Kidney tubule cell (primary cell): ENCODE measurements at regions not wholly inside any gene's neighbourhood (a gene's known extent, or its start where the extent isn't known, plus 50 kb on each side); places are given as distances from the start of the nearest gene placed in this dataset.
A peak's percentile ranks its signal among the peaks of the same experiment; 100 is the strongest.
"Not testable (repeated sequence)": the region's sequence is repeated elsewhere in the genome, so short reads cannot be mapped to it uniquely, and the experiment has no call there.

Experiments used
- DNase-seq: peaks from one replicate; pipeline ENCODE4 v3.0.0-alpha.2; 2018; ENCODE audit warnings: low spot score

DNA sequence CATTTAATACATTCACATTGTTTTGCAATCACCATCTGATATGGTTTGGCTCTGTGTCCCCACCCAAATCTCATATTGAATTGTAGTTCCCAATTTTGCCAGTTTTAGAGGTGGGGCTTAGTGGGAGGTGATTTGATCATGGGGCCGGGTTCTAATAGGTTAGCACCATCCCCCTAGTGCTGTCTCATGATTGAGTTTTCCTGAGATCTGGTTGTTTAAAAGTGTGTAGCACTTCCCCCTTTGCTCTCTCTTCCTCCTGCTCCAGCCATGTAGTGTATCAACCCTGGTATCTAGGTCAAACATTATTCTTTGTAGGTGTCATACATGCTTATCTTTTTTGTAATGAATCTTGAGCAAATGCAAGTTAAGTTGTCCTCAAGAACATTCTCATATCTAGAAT is 83.3 kb upstream of the KIT start:
- no peak for DNase-seq

DNA sequence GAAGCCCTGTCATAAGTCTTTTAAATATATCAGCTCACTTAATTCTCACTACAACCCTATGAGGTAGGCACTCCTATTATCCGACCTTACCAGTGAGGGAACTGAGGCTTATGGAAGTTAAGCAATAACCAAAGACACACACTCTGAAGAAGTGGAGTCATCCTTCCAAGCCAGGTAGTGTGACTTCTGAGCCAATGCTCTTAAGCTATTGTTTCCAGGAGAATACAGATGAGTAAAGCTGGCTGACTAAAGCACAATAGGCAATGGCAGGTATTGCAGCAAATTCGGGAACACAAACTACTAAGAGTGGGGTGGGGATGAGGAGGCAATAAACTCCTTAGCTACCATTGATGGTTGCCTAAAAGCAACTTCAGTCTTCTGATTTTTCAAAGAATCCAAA is 81.8 kb upstream of the KIT start:
- DNase-seq: peak; percentile 30

DNA sequence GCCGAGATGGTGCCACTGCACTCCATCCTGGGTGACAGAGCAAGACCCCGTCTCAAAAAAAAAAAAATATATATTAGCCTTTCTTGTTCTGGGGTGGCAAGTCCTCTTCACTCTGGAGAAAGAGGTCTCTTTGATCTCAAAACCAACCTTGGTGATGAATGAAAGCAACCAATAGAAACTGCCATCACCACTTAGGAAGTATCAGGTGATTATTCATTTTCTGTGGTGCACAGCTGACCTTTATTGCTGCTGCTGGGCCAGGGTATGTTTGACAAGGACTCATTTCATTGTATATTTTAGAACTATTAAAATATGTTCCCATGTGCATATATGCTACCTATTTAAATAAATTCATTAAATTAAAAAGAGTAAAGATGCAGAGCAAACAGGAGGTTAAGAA is 76.0 kb upstream of the KIT start:
- no peak for DNase-seq

DNA sequence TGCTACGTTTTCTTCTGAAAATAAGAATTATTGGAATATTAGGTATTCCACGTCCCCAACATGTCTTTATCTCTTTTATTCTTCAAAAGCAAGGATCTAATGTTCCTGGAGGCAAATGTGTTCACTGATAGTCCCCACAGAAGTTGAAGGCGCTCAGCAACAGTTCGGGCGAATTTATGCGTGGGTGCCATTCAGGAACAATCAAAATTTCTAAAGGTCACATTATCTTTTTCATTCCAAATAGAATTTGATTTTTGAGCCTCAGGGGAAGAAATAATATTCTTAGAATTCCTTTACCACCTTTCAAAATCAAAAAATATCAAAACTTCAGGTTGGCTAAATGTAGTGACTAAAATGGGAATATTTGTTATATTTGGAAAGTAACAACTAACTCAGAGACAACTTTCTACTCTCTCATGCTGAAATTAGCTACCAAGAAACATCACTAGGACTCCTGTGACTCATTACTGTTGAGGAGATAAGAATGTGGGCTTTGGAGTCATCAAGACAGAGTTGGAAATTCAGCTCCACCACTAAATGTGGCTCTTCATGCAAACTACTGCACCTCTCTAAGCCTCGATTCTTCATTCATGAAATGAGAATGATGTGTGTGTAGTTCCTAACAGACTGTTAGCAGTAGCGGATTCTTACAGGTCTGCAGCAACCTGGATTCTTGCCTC is 72.3 kb upstream of the KIT start:
- no peak for DNase-seq

DNA sequence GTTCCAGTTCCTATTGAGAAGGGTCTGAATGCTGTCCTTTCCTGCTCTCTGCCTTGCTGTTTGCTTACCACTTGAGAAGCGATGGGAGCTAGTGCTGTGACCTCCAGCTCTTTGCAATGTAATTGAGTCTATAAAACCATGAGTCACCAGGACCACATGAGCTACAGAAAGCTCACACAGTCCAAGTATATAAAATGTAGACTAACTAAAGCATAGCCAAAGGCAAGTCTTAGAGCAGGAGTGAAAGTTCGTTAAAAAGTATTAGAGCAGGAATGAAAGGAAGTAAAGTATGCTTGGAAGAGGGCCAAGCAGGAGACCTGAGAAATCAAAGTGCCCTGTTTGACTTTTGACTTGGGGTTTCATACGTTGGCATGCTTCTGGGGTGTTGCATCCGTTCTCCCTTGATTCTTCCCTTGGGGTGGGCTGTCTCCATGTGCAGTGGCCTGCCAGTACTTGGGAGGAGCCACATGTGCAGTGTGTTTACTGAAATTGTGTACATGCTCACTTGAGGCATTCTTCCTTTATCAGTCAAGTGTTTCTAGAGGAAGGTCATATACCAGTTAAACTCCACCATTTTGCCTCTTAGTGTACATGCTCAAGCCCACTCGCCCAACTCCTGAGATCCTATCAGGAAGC is 71.3 kb upstream of the KIT start:
- DNase-seq: peak; percentile 33

DNA sequence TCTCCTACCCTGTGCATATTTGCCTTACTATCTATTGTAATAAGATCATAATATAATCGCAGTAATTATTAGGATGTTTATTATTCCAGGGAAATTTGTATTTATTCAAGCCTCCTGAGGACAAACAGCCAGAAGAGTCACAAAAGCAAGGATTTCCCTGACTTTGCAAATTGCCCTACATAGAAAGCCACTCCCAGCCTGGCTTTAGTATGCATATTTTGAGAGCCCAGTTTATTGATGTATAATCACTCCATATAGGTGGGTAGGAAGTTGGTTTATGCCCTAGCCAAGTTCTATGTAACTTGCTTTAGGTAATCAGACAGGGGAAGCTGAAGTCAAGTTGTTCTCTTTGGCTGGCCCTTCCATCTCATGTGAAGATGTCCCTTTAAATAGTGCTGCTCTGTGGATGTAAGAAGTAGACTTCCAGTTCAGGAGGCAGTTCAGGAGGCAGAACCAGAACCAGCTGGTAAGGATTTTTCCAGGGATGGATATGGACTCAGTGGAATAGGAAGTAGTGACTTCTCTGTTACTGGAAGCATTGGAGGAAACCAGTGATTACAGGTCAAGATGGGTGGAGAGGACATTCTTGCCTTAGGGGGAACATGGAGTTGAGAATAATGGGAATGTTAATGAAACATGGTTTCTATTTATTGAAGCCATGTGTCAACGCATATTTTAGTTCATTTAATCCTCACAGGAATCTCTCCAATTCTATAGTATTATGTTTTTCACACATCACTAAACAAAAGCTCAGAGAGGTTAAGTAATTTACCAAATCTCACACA is 70.5 kb upstream of the KIT start:
- no peak for DNase-seq

DNA sequence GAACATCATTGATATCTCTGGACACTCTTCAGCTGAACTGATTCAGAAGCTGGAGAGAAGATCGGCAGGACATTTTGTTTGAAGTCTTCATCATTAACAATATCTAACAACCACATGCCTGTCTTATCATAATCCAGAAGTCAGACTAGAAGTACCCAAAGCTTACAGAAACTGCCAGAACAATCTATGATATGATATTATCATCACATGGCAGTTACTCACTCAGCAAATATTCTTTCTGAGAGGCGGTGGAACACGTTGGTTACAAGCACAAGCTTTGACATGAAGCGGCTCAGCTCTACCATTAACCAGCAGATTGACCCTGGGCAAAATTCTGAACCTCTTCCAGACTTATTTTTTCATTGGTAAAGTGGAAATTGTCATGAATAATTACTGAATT is 69.4 kb upstream of the KIT start:
- DNase-seq: no peak

DNA sequence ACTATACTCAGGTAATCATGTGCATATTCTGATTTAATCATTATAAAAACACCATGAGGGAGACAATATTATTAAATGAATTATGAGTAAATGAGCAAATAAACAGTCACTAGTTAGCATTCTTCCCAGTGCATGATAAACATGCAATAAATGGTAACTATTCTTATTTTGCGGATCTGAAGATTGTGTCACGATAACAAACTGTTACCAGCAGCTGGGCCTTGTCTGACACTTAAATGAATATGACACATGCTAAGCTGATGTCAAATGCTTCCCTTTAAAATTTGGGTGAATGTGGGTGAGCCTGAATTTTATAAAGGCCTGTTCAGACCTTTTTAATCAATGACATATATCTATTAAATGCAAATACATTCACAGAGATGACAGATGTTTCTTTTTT is 68.2 kb upstream of the KIT start:
- no peak for DNase-seq

DNA sequence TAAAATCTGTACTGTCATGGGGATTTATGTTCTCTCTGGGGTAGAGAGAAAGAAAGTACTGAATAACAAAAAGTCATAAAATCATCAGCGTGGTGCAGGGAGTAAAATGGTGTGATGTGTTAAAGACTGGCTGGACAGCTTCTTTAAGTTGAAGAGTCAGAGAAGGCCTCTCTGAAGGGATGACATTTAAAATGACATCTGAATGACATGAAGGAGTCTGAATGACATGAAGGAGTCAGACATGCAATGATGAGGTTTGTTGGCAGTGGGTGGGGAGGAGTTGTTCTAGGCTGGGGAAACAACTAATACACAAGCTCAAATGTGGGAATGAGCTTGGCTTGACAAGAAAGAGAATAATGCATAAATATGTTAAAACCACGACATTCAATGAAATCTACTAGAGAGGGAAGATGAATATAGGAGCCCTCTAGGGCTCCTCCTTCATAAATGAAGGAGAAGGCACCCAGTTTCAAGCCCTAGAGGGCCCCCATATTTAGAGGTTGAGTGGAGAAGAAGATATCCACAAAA is 63.9 kb upstream of the KIT start:
- no peak for DNase-seq

DNA sequence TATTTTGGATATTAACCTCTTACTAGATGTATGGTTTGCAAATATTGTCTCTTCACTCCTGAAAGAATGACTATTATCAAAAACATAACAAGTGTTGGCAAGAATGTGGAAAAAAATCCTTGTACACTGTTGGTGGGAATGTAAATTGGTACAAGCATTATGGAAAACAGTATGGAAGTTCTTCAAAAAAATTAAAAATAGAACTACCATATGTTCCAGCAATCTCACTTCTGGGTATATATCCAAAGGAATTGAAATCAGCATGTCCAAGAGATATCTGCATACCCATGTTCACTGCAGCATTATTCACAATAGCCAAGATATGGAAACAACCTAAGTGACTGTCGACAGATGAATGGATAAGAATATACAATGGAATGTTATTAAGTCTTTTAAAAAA is 61.6 kb upstream of the KIT start:
- DNase-seq: no peak

DNA sequence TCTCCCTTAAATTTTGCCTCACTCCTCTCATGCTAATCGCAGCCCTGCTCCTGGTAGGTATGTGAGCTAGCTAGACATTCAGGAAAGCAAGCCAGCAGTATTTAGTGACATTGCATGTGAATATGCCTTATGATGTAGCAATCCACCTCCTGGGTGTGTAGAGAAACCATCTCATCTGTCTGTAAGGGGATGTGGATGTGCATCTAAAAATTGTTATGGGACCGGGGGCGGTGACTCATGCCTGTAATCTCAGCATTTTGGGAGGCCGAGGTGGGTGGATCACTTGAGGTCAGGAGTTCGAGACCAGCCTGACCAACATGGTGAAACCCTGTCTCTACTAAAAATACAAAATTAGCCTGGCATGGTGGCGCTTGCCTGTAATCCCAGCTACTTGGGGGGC is 60.1 kb upstream of the KIT start:
- DNase-seq: not testable (repeated sequence)

DNA sequence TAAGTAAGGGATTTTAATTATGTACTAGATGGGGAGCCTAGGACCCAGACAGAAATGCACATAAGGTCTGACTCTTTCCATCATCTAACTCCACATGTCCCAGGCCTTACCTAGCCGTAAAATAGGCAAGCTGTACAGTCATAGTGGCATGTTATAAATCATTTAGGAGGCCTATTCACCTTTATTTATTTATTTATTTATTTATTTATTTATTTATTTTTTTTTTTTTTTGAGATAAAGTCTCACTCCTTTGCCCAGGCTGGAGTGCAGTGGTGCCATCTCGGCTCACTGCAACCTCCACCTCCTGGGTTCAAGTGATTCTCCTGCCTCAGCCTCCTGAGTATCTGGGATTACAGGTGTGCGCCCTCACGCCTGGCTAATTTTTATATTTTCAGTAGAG is 55.6 kb upstream of the KIT start:
- not testable (repeated sequence) for DNase-seq

DNA sequence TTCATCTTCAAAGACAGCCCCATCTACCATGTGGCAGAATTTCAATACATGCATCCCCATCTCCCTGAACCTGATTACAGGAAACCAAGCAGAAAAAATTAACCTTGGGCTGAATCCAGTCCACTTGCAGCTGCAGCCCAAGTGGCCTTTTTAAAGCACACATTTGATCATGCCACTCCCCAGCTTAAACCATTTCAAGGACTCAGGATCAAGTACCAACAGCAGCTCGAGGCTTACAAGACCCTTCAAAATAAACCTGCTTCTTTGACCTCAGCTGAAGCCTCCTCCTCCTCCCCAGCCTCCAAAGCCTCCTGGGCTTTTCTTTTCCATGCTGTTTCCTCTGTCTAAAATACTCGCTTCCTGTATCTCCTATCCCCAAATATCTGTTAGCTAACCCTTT is 50.7 kb upstream of the KIT start:
- DNase-seq: no peak

DNA sequence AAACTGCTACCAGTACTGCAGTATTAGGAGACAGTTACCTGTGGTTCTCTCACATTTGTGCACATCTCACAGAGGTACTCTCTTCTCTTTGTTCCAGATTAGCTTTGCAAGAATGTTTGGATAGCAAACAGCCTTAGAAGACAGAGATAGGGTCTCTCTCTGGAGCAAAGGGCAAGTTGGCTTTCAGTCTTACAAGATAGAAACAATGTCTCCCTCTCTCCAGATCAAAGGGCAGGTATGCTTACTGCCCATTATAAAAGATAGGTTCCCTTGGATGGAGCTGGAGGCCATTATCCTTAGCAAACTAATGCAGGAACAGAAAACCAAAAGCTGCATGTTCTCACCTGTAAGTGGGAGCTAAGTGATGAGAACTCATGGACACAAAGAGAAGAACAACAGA is 50.2 kb upstream of the KIT start:
- DNase-seq: no peak
